ENCODE measurements at regions not wholly inside any gene's neighbourhood (a gene's known extent, or its start where the extent isn't known, plus 50 kb on each side); places are given as distances from the start of the nearest gene placed in this dataset.

DNA sequence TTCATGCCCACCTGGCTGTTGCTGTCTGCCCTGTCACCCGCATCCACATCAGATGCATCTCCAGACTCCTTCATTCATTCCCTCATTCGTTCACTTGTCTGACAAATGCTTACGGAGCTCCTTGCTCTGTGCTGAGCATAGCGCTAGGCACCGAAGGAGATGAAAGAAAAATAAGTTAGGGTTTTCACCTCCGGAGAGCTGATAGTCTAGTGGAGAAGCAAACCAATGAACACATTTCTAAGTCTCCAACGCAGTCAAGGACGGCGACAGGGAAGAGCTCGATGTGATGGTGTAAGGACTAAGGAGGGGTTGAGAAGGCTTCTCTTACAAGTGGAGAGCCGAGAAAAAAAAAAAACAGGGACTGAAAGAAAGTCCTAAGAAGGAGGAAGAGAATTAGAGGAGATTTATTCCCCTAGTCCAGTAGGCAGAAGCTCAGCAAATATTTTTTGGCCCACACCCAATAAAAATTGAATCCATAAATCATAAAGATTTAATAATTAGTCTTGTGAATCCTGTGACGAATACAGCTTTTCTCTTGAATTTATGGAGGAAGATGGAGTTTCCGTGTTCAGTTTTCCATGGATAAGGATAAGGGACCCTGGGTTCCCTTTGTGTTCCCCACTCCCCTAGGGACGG lies 127.2 kb upstream of the DLG1 start:
- no peak for DNase-seq
- TF ChIP-seq POLR2A (IDR thresholded peaks at IDR 0.05) = no peak
- TF ChIP-seq CTCF (IDR thresholded peaks at IDR 0.05) = no peak

DNA sequence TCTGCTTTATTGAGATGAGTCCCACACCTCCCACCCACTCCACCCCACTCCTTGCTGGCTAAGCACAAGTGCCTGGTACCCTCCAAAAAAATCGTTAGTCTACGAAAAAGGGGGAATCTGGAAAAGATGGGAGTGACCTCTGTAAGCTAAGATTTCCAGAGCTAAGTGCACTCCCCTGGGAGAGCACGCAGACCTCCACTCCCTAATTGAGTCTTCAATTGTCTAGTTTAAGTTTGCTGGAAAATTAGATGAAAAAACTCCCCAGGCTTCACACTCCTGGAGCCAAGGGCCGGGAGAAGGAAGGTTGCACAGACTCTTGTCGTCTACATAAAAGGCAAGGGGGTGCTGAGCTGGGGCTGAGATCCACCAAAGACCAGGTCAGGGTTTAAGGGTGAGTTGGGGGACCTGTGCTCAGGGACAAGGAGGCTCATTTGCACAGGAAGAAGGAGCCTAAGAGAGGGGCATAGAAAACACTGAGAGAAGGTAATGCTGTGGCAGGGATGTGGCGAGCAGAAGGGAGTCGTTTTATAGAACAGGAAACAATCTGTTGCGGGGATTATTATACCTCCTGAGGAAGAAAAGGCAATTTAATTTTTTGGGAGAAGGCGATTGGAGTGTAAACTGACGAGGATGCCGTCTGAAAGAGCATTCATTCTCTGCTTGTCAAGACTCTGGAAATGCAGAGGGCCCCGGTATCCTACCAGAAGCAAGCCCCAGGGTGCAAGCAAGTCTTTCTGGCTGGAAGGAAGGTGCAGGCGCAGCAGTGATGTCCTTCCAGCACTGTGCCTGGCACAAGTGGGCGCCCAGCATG lies 126.5 kb upstream of the DLG1 start:
- no peak overlapping the region for H3K4me3 ChIP-seq
- DNase-seq (no peak), ATAC-seq (no peak)
- no peak for TF ChIP-seq POLR2A (IDR thresholded peaks at IDR 0.05)
- TF ChIP-seq CTCF (IDR thresholded peaks at IDR 0.05) = no peak
- H3K4me1 ChIP-seq = no peaks in the 10 kb centered on the region
- H3K9me3 ChIP-seq = no peaks in the 10 kb centered on the region
- no peaks in the 10 kb centered on the region for H3K36me3 ChIP-seq
- H3K27ac ChIP-seq = no peak overlapping the region
- WGBS (ENCODE audit: insufficient coverage, low coverage, low lambda C conversion rate, missing lambda C conversion rate) = 74% methylated on average over 12 of the region's 14 CpGs
- intact Hi-C loops (cut with DNase I) = no loop called here
- no peaks in the 10 kb centered on the region for H3K27me3 ChIP-seq

More for the DNA sequence above, 127.2 kb upstream of the DLG1 start:
- Histone ChIP-seq H3K9me3 (no peaks in the 10 kb centered on the region), H3K27ac (no peak overlapping the region), H3K36me3 (no peaks in the 10 kb centered on the region), H3K4me3 (no peak overlapping the region), H3K27me3 (no peaks in the 10 kb centered on the region), H3K4me1 (no peaks in the 10 kb centered on the region)
- no peak for ATAC-seq
- intact Hi-C loops (cut with DNase I) = no loop called here
- 81% methylated on average over 7 of the region's 14 CpGs for WGBS (ENCODE audit: insufficient coverage, low coverage, low lambda C conversion rate, missing lambda C conversion rate)

DNA sequence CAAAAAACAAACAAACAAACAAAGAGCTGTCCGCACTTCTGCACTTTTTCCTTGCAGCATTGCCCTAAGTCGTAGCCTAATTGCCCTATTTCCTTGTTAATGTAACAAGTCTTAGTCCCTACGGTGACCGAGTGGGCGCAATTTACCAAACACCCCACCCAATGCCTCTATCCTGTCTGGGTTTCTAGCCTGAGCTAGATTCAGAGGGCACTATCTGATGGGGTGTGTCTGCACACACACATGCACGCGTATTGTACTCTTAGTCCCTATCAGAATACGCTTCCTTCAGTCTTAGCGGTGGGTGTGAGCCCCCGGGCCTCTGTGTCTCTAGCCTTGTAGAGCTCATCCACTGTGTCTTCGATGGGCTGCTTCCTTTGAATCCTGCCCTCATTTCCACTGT lies 125.9 kb upstream of the DLG1 start:
- no peak overlapping the region for H3K4me3 ChIP-seq
- intact Hi-C loops (cut with DNase I) = no loop called here
- no peak overlapping the region for H3K27ac ChIP-seq
- no peaks in the 10 kb centered on the region for H3K4me1 ChIP-seq
- no peak for TF ChIP-seq CTCF (IDR thresholded peaks at IDR 0.05)
- TF ChIP-seq POLR2A (IDR thresholded peaks at IDR 0.05) = no peak
- no peaks in the 10 kb centered on the region for H3K9me3 ChIP-seq
- WGBS (ENCODE audit: insufficient coverage, low coverage, low lambda C conversion rate, missing lambda C conversion rate) = 84% methylated on average over 7 of the region's 11 CpGs
- no peak for DNase-seq
- no peak for ATAC-seq
- H3K27me3 ChIP-seq = no peaks in the 10 kb centered on the region
- no peaks in the 10 kb centered on the region for H3K36me3 ChIP-seq

GRCh38 chr3:197423376-197423775 lies 125.0 kb upstream of the DLG1 start:
- Histone ChIP-seq H3K4me1 (no peaks in the 10 kb centered on the region), H3K36me3 (no peaks in the 10 kb centered on the region), H3K27ac (no peak overlapping the region), H3K4me3 (no peak overlapping the region), H3K27me3 (no peaks in the 10 kb centered on the region), H3K9me3 (no peaks in the 10 kb centered on the region)
- intact Hi-C loops (cut with DNase I) = no loop called here
- WGBS (ENCODE audit: insufficient coverage, low coverage, low lambda C conversion rate, missing lambda C conversion rate) = 63% methylated on average over 8 of the region's 11 CpGs
- no peak for TF ChIP-seq POLR2A (IDR thresholded peaks at IDR 0.05)
- no peak for TF ChIP-seq CTCF (IDR thresholded peaks at IDR 0.05)
- ATAC-seq = no peak
- DNase-seq = no peak
